ENCODE measurements at regions not wholly inside any gene's neighbourhood (a gene's known extent, or its start where the extent isn't known, plus 50 kb on each side); places are given as distances from the start of the nearest gene placed in this dataset.

GRCh38 chr13:87398047-87398446, 273.1 kb upstream of the SLITRK5 start:
- TF ChIP-seq, protein P1, sequence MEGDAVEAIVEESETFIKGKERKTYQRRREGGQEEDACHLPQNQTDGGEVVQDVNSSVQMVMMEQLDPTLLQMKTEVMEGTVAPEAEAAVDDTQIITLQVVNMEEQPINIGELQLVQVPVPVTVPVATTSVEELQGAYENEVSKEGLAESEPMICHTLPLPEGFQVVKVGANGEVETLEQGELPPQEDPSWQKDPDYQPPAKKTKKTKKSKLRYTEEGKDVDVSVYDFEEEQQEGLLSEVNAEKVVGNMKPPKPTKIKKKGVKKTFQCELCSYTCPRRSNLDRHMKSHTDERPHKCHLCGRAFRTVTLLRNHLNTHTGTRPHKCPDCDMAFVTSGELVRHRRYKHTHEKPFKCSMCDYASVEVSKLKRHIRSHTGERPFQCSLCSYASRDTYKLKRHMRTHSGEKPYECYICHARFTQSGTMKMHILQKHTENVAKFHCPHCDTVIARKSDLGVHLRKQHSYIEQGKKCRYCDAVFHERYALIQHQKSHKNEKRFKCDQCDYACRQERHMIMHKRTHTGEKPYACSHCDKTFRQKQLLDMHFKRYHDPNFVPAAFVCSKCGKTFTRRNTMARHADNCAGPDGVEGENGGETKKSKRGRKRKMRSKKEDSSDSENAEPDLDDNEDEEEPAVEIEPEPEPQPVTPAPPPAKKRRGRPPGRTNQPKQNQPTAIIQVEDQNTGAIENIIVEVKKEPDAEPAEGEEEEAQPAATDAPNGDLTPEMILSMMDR (optimal IDR thresholded peaks at IDR 0.05 in 1 of 3, IDR thresholded peaks at IDR 0.05 in 1 of 3, conservative IDR thresholded peaks at IDR 0.05 in 1 of 3; ENCODE audit: extremely low read depth in 1 of 3, insufficient read depth in 2 of 3, low read length in 3 of 3), result no peak
- no peak for TF ChIP-seq EZH2 (IDR thresholded peaks at IDR 0.05; ENCODE audit: low read length)
